DOHH2 (cell line): ENCODE measurements at regions not wholly inside any gene's neighbourhood (a gene's known extent, or its start where the extent isn't known, plus 50 kb on each side); places are given as distances from the start of the nearest gene placed in this dataset.

ENCODE experiments used
- H3F3A ChIP-seq: fragments of 200-600 bp; sonication (generic), shearing (Covaris generic); 2 replicates; pipeline ENCODE4 v1.6.0; 2016; ENCODE audit warnings: antibody characterized with exemption, mild to moderate bottlenecking; ENCODE audit not compliant: control insufficient read depth, insufficient read depth
- H3K27ac ChIP-seq: fragments of 200-600 bp; sonication (generic); 2 replicates; pipeline ENCODE4 v1.5.1; 2014; ENCODE audit warnings: low read depth, mild to moderate bottlenecking, low read length, moderate library complexity
- H3K27me3 ChIP-seq: fragments of 200-600 bp; sonication (generic); 2 replicates; pipeline ENCODE4 v1.6.1; 2014; ENCODE audit warnings: mild to moderate bottlenecking, low read length, mixed read lengths; ENCODE audit not compliant: control insufficient read depth
- H3K36me3 ChIP-seq: fragments of 200-600 bp; sonication (generic); 2 replicates; pipeline ENCODE4 v1.6.1; 2014; ENCODE audit warnings: mild to moderate bottlenecking, low read length, moderate library complexity, mixed read lengths; ENCODE audit not compliant: control insufficient read depth
- H3K4me1 ChIP-seq: fragments of 200-600 bp; sonication (generic); 2 replicates; pipeline ENCODE4 v1.6.1; 2014; ENCODE audit warnings: mild to moderate bottlenecking, low read length, mixed read lengths; ENCODE audit not compliant: control insufficient read depth
- H3K4me2 ChIP-seq: fragments of 200-600 bp; sonication (generic); 2 replicates; pipeline ENCODE4 v1.6.0; 2014; ENCODE audit warnings: mild to moderate bottlenecking, low read length, moderate library complexity
- H3K4me3 ChIP-seq: fragments of 200-600 bp; sonication (generic); 2 replicates; pipeline ENCODE4 v1.5.1; 2014; ENCODE audit warnings: mild to moderate bottlenecking, low read length, mixed read lengths
- H3K79me2 ChIP-seq: fragments of 200-600 bp; sonication (generic); 2 replicates; pipeline ENCODE4 v1.6.1; 2014; ENCODE audit warnings: mild to moderate bottlenecking, low read length, mixed read lengths; ENCODE audit not compliant: control insufficient read depth
- H3K9me2 ChIP-seq: fragments of 200-600 bp; sonication (generic); replicated peaks from 2 replicates; pipeline ENCODE4 v1.6.1; 2014; ENCODE audit warnings: mild to moderate bottlenecking, low read length, mixed read lengths; ENCODE audit not compliant: control insufficient read depth
- H3K9me3 ChIP-seq: fragments of 200-600 bp; sonication (generic); 2 replicates; pipeline ENCODE4 v1.6.1; 2014; ENCODE audit warnings: antibody characterized with exemption, low read length, mixed read lengths; ENCODE audit not compliant: control insufficient read depth, insufficient read depth
- H4K20me1 ChIP-seq: fragments of 200-600 bp; sonication (generic); 2 replicates; pipeline ENCODE4 v1.6.0; 2014; ENCODE audit warnings: low read depth, mild to moderate bottlenecking, antibody characterized with exemption, low read length, moderate library complexity; ENCODE audit not compliant: control insufficient read depth, insufficient read depth
- EZH2phosphoT487 ChIP-seq: fragments of 200-600 bp; sonication (generic); IDR thresholded peaks from 2 replicates; pipeline ENCODE4 v1.6.1; 2017; ENCODE audit warnings: borderline replicate concordance, mild to moderate bottlenecking, antibody characterized with exemption, low read length, moderate library complexity, mixed read lengths
- TF ChIP-seq, protein P1 (sequence below): fragments of 200-600 bp; sonication (generic); IDR thresholded peaks from one replicate; pipeline ENCODE4 v1.5.1; 2014; ENCODE audit warnings: antibody characterized with exemption, mild to moderate bottlenecking, low read depth, low read length; ENCODE audit not compliant: poor library complexity, severe bottlenecking

DNA sequence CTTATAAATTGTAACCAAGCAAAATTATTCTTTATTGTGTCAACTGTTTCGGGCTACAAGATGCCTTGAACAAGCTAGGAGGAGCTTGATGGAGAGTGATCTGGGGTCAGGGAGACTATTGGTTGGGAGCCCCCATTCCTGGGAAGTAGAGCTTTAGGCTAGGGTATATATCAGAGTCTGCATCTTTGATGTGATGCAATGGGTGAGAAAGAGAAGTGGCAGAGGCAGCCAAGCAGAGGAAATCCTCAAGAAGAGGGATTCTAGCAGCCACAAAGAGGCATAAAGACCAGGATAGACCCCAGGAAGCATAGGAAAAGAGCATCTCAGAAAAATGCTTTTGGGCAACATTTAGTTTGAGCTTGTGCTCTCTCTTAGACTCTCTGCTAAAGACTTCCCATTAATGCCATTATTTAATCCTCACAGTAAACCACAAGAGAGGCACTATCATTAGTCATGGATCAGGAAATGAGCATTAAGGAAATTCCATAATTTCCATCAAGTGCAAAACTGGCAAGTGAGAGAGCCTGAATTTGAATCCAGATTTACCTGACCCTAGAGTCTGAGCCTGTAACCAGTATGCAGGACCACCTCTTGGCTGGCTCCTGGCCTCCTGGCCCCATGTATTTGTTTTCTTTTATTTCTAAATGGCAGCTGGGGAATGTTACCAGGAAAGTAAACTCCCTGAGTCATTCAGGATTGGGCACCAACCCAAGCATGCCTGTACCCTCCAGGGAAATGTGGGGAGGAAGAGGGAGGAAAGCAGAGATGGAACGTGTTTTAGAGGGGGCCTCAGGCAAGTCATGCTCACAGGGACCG is 118.7 kb downstream of the RPL22L1 start:
- Histone ChIP-seq H4K20me1 (no peaks in the 10 kb centered on the region), H3K4me3 (no peak overlapping the region), H3K4me2 (no peak overlapping the region), H3K79me2 (no peaks in the 10 kb centered on the region), H3K9me3 (no peaks in the 10 kb centered on the region), H3F3A (no peaks in the 10 kb centered on the region), H3K27ac (no peak overlapping the region), H3K27me3 (peaks cover 19% of the 10 kb centered on the region), H3K36me3 (no peaks in the 10 kb centered on the region), H3K4me1 (no peaks in the 10 kb centered on the region), H3K9me2 (no peaks in the 10 kb centered on the region)
- TF ChIP-seq, protein P1, sequence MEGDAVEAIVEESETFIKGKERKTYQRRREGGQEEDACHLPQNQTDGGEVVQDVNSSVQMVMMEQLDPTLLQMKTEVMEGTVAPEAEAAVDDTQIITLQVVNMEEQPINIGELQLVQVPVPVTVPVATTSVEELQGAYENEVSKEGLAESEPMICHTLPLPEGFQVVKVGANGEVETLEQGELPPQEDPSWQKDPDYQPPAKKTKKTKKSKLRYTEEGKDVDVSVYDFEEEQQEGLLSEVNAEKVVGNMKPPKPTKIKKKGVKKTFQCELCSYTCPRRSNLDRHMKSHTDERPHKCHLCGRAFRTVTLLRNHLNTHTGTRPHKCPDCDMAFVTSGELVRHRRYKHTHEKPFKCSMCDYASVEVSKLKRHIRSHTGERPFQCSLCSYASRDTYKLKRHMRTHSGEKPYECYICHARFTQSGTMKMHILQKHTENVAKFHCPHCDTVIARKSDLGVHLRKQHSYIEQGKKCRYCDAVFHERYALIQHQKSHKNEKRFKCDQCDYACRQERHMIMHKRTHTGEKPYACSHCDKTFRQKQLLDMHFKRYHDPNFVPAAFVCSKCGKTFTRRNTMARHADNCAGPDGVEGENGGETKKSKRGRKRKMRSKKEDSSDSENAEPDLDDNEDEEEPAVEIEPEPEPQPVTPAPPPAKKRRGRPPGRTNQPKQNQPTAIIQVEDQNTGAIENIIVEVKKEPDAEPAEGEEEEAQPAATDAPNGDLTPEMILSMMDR, result no peak
- no peak for TF ChIP-seq EZH2phosphoT487

DNA sequence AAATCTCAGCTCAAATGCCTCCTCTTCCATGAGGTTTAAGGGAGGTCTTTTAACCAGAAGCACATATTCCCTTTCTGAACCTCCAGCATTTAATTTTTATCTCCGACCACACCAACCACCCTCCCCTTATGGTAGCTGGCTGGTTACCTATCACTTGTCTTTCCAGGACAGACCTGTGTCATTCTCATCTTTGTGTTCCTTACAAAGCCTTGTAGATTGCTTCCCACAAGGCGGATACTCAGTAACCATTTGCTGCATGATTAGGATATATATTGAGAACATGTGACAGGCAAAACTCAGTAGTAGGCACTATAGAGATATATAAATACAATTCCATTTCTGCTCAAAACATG is 119.5 kb downstream of the RPL22L1 start:
- Histone ChIP-seq H3F3A (no peaks in the 10 kb centered on the region), H3K4me1 (no peaks in the 10 kb centered on the region), H3K4me3 (no peak overlapping the region), H3K27me3 (peaks cover 24% of the 10 kb centered on the region), H3K9me3 (no peaks in the 10 kb centered on the region), H3K36me3 (no peaks in the 10 kb centered on the region), H3K27ac (no peak overlapping the region), H3K79me2 (no peaks in the 10 kb centered on the region), H4K20me1 (no peaks in the 10 kb centered on the region), H3K4me2 (no peak overlapping the region), H3K9me2 (no peaks in the 10 kb centered on the region)
- no peak for TF ChIP-seq EZH2phosphoT487
- TF ChIP-seq, protein P1, result no peak

GRCh38 chr3:170749765-170750477 is 120.1 kb downstream of the RPL22L1 start:
- no peaks in the 10 kb centered on the region for H3K36me3 ChIP-seq
- no peaks in the 10 kb centered on the region for H3K4me1 ChIP-seq
- H3F3A ChIP-seq, result no peaks in the 10 kb centered on the region
- no peaks in the 10 kb centered on the region for H3K9me3 ChIP-seq
- H3K4me3 ChIP-seq, result no peak overlapping the region
- H3K27ac ChIP-seq, result no peak overlapping the region
- no peak overlapping the region for H3K4me2 ChIP-seq
- no peaks in the 10 kb centered on the region for H3K9me2 ChIP-seq
- no peak for TF ChIP-seq EZH2phosphoT487
- TF ChIP-seq, protein P1, result no peak
- no peaks in the 10 kb centered on the region for H4K20me1 ChIP-seq
- H3K27me3 ChIP-seq, result peaks cover 25% of the 10 kb centered on the region
- no peaks in the 10 kb centered on the region for H3K79me2 ChIP-seq
